ENCODE measurements at regions not wholly inside any gene's neighbourhood (a gene's known extent, or its start where the extent isn't known, plus 50 kb on each side); places are given as distances from the start of the nearest gene placed in this dataset.
A peak's percentile ranks its signal among the peaks of the same experiment; 100 is the strongest.

- H3K27ac ChIP-seq: no peak overlapping the region
These were observed 327.7 kb upstream of the F9 start for GRCh38 chrX:139202742-139203420.

DNA sequence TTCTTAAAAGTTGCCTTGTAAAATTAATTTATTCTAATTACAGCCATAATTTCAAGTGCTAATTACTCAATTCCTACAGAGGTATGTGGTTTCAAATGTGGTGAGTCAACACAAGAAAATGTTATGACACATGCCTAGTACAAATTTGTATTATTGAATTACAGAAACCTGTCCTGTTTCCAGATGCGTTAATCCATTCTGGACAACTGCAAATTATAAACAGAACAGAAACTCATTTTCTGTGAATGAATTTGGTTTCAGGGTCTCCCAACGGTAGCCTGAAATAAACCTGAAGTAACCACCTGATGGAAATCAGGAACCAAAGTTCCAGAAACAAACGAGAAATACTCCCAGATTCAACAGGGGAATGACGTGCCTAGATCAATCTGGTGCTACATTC is 328.6 kb upstream of the F9 start:
- H3K27ac ChIP-seq: no peak overlapping the region
- no peak overlapping the region for H3K4me3 ChIP-seq

More at GRCh38 chrX:139202742-139203420, 327.7 kb upstream of the F9 start:
- peak overlapping the region in 1 of 7 experiments; percentile 48 for H3K4me3 ChIP-seq

- Histone ChIP-seq H3K4me3 (no peak overlapping the region), H3K27ac (no peak overlapping the region)
These were observed 329.7 kb upstream of the F9 start for GRCh38 chrX:139200793-139201192.

- Histone ChIP-seq H3K4me3 (no peak overlapping the region), H3K27ac (no peak overlapping the region)
These were observed 330.2 kb upstream of the F9 start for GRCh38 chrX:139200346-139200745.

GRCh38 chrX:139199933-139200332 is 330.6 kb upstream of the F9 start:
- no peak overlapping the region for H3K4me3 ChIP-seq
- H3K27ac ChIP-seq: no peak overlapping the region

GRCh38 chrX:139198936-139199335 is 331.6 kb upstream of the F9 start:
- Histone ChIP-seq H3K27ac (no peak overlapping the region), H3K4me3 (no peak overlapping the region)

DNA sequence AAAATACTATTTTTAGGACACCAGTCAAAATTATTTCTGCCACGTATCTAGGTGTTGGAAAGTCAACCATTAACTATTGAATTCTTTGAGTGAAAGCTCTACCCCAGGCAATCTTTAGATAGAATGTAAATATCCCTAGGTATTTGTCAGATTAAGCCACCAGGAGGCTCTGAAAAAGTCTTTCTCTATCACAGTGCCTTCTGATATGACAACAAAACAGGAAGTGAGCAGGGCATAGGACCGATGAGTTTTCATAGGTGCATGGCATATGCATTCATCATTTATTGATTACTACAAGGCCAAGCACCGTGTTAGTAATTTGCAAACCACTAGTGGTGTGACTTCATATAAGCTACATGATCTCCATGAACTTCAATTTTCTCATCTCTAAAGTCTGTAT is 333.6 kb upstream of the F9 start:
- Histone ChIP-seq H3K4me3 (no peak overlapping the region), H3K27ac (no peak overlapping the region)

DNA sequence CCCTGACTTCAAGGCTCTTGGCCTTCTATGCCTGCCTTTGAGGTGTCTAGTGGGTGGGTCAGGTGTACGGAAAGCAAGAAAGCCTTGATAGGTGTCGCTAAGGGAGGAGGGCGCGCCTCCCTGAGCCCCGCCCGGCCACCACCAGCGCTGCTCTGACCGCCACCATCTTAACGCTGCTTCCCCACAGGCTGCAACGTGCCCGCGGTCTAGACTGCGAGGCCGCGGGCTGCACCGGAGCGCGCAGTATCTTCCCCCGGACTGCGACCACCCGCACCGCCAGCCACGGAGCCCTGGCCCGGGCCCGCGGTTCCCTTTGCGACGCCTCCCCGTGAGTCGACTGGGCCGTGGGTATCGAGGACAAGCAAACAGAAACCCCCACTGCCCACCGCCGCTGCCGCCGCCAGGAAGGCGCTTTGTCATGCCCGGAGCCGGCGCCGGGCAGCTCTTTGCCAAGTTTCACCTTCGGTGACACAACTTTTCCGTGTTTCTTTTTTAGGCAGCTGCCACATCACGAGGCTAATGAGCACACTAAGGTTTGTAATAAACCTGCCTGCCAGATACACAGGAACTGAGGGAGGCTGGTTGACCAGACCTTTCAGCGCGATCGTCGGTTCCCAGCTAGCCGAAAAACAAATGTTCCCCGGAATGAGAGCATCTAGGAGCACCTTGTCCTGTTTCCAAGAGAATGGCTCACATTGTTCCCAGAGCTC is 335.8 kb upstream of the F9 start:
- Histone ChIP-seq H3K27ac (peak overlapping the region in 4 of 21 experiments; percentile 24 to 53 (median 30)), H3K4me3 (peak overlapping the region in 6 of 7 experiments; percentile 3 to 44 (median 22))

GRCh38 chrX:139192386-139192961 is 338.1 kb upstream of the F9 start:
- Histone ChIP-seq H3K27ac (no peak overlapping the region), H3K4me3 (no peak overlapping the region)

DNA sequence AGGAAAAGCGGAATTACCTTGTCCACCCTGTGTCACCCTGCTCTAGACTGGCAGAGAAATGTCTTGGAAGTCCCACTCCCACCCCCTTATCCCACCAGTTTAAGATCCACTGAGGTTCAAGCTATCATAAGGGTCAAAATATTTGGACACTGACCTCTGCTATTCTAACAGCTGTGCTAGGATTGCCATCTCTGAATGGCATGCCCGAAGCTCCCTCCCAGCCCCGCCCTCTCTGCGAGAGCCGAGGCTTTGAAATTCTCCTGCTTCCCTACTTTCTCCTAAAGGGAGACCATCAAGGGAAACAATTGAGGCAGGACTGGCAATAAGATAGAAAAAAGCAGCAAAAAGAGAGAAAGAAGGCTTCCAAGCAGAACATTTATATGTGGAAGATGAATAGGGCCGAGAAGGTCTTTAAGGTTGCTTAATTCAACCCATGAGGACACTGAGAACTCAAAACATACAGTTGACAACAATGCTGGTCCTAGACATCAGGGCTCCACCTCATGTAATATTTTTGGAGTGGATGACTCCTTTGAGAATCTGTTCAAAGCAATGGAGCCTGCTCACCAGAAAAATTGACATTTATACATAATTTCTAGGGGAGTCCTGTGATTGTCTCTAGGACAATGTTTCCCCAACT is 338.7 kb upstream of the F9 start:
- H3K27ac ChIP-seq: no peak overlapping the region
- no peak overlapping the region for H3K4me3 ChIP-seq

DNA sequence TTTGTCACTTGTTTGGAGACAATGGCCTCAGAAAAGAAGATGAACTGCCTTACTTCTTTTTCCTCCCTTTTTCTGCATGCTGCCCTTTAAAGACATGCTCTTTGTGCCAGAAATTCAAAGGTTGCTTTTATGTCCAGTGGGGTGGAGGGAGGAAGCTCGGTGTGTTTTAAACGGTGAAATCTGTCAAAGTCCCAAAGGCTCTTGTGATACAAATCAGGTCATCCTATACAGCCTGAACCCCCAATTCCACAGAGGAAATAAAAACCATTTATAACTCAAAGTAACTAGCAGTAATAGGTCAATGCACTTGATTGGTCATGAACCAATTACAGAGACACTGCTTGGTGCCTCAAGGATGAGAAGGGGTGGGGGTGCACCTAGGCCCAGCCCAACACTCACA is 339.3 kb upstream of the F9 start:
- H3K4me3 ChIP-seq: no peak overlapping the region

GRCh38 chrX:139187738-139188137 is 342.8 kb upstream of the F9 start:
- no peak overlapping the region for H3K4me3 ChIP-seq
- H3K27ac ChIP-seq: no peak overlapping the region

More for the DNA sequence above, 339.3 kb upstream of the F9 start:
- no peak overlapping the region for H3K27ac ChIP-seq

- no peak overlapping the region for H3K4me3 ChIP-seq
These were observed 343.5 kb upstream of the F9 start for GRCh38 chrX:139186991-139187390.

DNA sequence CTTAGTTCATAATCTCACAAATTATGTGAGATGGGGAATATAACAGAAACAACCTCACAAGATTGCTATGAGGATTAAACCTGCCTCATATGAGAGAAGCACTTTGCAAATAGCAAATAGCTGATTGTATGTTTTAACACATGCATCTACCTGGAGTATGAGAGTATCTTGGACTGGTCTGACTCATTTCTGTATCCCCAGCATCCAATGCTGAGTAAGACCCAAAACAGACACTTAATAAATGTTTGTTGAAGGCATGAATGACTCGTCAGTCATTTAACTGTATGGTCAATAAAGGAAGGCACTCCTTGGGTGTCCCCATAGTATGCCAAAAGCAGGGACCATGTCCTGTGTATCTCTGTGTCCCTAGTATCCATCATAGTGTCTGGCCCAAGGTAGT is 350.9 kb upstream of the F9 start:
- Histone ChIP-seq H3K4me3 (no peak overlapping the region), H3K27ac (no peak overlapping the region)

More at GRCh38 chrX:139186991-139187390, 343.5 kb upstream of the F9 start:
- H3K27ac ChIP-seq: no peak overlapping the region

- Histone ChIP-seq H3K4me3 (no peak overlapping the region), H3K27ac (no peak overlapping the region)
These were observed 351.6 kb upstream of the F9 start for GRCh38 chrX:139178980-139179379.

DNA sequence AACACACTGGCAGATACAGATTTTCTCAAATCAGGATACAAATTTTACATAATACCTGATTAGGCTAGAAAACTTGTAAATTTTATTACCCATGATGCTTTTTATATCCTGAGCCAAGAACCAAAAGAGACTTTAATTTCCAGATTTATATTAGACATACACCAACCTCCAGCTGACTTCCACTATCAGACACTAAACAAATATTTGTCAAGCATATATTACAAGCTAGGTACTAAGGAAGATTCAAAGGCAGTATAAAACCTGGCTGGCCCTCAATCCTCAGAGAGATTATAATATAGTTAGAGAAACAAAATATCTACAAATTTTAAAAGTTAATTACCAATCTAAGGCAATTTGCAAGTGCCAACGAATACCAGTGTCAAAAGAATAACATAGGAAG is 357.8 kb upstream of the F9 start:
- H3K4me3 ChIP-seq: no peak overlapping the region
- no peak overlapping the region for H3K27ac ChIP-seq

DNA sequence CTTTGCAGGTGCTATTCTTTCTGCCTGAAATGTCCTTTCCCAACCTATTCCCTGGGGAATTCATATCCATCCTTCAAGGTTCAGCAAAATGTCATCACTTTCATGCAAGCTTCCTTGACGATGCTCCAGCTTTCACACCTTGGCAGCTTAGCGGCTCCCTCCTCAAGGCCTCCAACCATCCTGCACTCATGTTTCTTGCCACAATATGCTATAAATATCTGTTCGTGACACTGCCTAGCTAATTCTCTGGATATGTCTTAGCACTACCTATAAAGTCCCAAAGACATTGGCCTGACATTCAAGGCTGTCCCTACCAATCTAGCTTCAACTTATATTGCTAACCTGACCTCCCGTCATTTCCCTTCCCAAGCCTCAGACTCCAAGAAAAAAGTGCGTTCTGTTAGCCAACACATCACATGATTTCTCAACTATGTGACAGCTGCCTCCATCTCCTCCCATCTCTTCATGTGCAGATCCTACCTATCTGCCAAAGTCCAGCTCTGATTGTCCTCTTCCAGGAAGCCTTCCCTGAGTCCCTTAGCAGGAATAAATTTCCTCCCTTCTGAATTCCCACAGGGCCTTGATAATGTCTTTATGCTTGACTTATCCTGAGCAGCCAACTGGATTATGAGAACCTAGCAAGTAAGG is 359.9 kb upstream of the F9 start:
- Histone ChIP-seq H3K27ac (no peak overlapping the region), H3K4me3 (no peak overlapping the region)

DNA sequence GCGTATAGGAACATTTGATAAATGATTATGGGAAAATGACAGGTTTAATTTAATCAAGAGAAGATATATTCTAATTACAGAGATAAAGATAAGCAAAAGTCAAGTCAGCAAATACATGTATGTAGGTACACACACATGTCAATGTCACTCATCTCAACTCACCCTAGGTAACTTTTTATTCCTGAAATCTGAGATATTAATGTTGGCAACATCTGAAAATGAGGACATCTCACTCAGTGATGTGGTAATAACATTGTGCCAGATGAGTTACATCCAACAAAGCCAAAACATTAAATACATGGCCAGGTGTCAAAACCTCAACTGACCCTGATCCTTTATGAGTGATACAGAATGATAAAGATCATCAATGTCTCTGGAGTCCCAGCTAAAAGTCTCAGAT is 363.3 kb upstream of the F9 start:
- Histone ChIP-seq H3K27ac (no peak overlapping the region), H3K4me3 (no peak overlapping the region)

- no peak overlapping the region for H3K27ac ChIP-seq
- H3K4me3 ChIP-seq: no peak overlapping the region
These were observed 372.3 kb upstream of the F9 start for GRCh38 chrX:139158256-139158655.

- no peak overlapping the region for H3K27ac ChIP-seq
- H3K4me3 ChIP-seq: no peak overlapping the region
These were observed 374.2 kb upstream of the F9 start for GRCh38 chrX:139156356-139156755.
